ENCODE measurements at regions not wholly inside any gene's neighbourhood (a gene's known extent, or its start where the extent isn't known, plus 50 kb on each side); places are given as distances from the start of the nearest gene placed in this dataset.

- TF ChIP-seq CTCF (IDR thresholded peaks at IDR 0.05 in 2 of 3, conservative IDR thresholded peaks at IDR 0.05 in 1 of 3; ENCODE audit: borderline replicate concordance in 1 of 3, insufficient read depth in 1 of 3, low read depth in 2 of 3, low read length in 2 of 3) (no peak), EZH2phosphoT487 (IDR thresholded peaks at IDR 0.05; ENCODE audit: borderline replicate concordance) (no peak)
These were observed 564.0 kb upstream of the JARID2 start for GRCh38 chr6:14681699-14682487.

Data from HCT116 (cell line).